WTC11 (cell line): ENCODE measurements at regions not wholly inside any gene's neighbourhood (a gene's known extent, or its start where the extent isn't known, plus 50 kb on each side); places are given as distances from the start of the nearest gene placed in this dataset.

Experiments
- ELF4 ChIP-seq: sonication (generic); formaldehyde crosslinking; IDR thresholded peaks from 2 replicates; pipeline ENCODE4 v1.8.1; 2022; ENCODE audit warnings: low read depth, mild to moderate bottlenecking, moderate library complexity, missing genetic modification reagents
- ESRRA ChIP-seq: sonication (generic); formaldehyde crosslinking; IDR thresholded peaks from 2 replicates; pipeline ENCODE4 v1.8.1; 2022; ENCODE audit warnings: mild to moderate bottlenecking, missing genetic modification reagents, borderline replicate concordance
- JUN ChIP-seq: sonication (generic); formaldehyde crosslinking; IDR thresholded peaks from 2 replicates; pipeline ENCODE4 v1.8.0; 2023; ENCODE audit warnings: mild to moderate bottlenecking, missing genetic modification reagents
- SOX15 ChIP-seq: fragments of 250-450 bp; sonication (Bioruptor Pico); IDR thresholded peaks from 2 replicates; pipeline ENCODE4 v1.9.0; 2021; ENCODE audit warnings: mild to moderate bottlenecking
- TP53 ChIP-seq: sonication (generic); formaldehyde crosslinking; IDR thresholded peaks from 2 replicates; pipeline ENCODE4 v1.8.1; 2023; ENCODE audit warnings: mild to moderate bottlenecking, missing genetic modification reagents
- ZBTB43 ChIP-seq: sonication (generic); formaldehyde crosslinking; IDR thresholded peaks from 2 replicates; pipeline ENCODE4 v1.8.1; 2023; ENCODE audit warnings: mild to moderate bottlenecking, missing genetic modification reagents
- ZNF121 ChIP-seq: sonication (generic); formaldehyde crosslinking; IDR thresholded peaks from 2 replicates; pipeline ENCODE4 v1.8.0; 2023; ENCODE audit warnings: missing genetic modification reagents
- TF ChIP-seq, protein P1 (sequence below): fragments of 200-600 bp; IDR thresholded peaks from 2 replicates; pipeline ENCODE4 v1.8.0; 2022; ENCODE audit warnings: antibody characterized with exemption
- TF ChIP-seq, protein P2 (sequence below): sonication (generic); formaldehyde crosslinking; IDR thresholded peaks from 2 replicates; pipeline ENCODE4 v1.8.1; 2022; ENCODE audit warnings: mild to moderate bottlenecking, moderate library complexity, missing genetic modification reagents

DNA sequence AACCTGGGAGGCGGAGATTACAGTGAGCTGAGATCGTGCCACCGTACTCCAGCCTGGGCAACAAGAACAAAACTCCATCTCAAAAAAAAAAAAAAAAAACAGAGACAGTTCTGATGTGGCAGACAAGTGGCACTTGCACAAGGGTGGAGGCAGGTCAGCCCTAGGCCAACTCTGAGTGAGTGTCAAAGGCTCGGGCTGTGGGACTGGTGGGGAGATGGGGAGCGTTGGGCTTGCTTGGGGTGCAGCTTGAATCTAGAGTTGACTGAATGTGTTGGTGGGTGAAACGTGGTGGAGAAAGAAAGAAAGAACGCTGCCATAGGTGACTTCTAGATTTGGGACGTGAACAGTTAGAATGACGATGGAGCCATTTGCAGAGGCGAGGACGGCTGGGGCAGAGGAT is 121.3 kb upstream of the SPACA7 start:
- TF ChIP-seq, protein P1, sequence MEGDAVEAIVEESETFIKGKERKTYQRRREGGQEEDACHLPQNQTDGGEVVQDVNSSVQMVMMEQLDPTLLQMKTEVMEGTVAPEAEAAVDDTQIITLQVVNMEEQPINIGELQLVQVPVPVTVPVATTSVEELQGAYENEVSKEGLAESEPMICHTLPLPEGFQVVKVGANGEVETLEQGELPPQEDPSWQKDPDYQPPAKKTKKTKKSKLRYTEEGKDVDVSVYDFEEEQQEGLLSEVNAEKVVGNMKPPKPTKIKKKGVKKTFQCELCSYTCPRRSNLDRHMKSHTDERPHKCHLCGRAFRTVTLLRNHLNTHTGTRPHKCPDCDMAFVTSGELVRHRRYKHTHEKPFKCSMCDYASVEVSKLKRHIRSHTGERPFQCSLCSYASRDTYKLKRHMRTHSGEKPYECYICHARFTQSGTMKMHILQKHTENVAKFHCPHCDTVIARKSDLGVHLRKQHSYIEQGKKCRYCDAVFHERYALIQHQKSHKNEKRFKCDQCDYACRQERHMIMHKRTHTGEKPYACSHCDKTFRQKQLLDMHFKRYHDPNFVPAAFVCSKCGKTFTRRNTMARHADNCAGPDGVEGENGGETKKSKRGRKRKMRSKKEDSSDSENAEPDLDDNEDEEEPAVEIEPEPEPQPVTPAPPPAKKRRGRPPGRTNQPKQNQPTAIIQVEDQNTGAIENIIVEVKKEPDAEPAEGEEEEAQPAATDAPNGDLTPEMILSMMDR = no peak
- TF ChIP-seq JUN (CRISPR knock-in tag) = no peak
- no peak for TF ChIP-seq ELF4 (CRISPR knock-in tag)
- TF ChIP-seq ZBTB43 = no peak
- no peak for TF ChIP-seq TP53 (CRISPR knock-in tag)
- no peak for TF ChIP-seq ZNF121
- no peak for TF ChIP-seq SOX15 (CRISPR knock-in tag)
- TF ChIP-seq ESRRA (CRISPR knock-in tag) = no peak
- TF ChIP-seq, protein P2, sequence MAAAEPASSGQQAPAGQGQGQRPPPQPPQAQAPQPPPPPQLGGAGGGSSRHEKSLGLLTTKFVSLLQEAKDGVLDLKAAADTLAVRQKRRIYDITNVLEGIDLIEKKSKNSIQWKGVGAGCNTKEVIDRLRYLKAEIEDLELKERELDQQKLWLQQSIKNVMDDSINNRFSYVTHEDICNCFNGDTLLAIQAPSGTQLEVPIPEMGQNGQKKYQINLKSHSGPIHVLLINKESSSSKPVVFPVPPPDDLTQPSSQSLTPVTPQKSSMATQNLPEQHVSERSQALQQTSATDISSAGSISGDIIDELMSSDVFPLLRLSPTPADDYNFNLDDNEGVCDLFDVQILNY (CRISPR knock-in tag) = no peak
